ENCODE measurements at regions not wholly inside any gene's neighbourhood (a gene's known extent, or its start where the extent isn't known, plus 50 kb on each side); places are given as distances from the start of the nearest gene placed in this dataset.

DNA sequence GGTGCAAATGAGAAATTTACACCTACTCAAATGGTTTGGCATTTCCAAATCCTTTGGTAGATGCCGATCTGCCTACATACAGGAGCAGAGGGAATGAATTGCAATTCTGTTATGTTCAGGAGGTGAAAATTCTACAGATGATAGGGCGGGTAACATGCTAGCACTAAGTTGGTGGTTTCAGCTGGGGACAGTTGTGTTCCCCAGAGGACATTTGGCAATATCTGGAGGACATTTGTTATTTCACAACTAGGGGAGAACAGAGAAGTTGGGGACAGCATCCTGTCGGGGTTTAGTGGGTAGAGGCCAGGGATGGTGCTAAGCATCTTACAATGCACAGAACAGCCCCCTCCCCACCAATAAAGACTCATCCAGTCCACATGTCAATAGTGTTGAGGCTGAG lies 96.5 kb upstream of the PUDP start:
- TF ChIP-seq CTCF (IDR thresholded peaks at IDR 0.05) (no peak), POLR2A (IDR thresholded peaks at IDR 0.05) (no peak)
